GM18868 (cell line): ENCODE measurements at regions not wholly inside any gene's neighbourhood (a gene's known extent, or its start where the extent isn't known, plus 50 kb on each side); places are given as distances from the start of the nearest gene placed in this dataset.

Experiments used
- ATAC-seq: cut with Tn5 transposase; IDR thresholded peaks from one replicate; pipeline ENCODE4 v1.9.1; 2021; ENCODE audit warnings: mild to moderate bottlenecking, moderate library complexity; ENCODE audit not compliant: unreplicated experiment

DNA sequence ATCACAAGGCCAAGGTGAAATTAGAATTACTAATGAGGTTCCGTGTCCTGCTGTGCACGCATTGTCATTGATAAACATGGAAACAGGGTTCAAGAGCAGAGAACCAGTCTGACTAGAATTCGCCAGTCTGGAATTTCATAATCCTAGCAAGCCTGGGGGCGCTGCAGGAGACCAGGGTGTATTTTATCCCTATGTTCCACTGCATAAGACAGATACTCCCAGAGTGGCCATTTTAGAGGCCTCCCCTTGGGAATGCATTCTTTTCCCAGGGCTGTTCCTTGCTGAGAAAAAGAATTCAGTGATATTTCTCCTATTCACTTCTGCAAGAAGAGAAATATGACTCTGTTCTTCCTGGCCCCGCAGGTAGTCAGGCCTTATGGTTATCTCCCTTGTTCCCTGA is 1387.7 kb downstream of the MAT2B start:
- ATAC-seq: no peak

DNA sequence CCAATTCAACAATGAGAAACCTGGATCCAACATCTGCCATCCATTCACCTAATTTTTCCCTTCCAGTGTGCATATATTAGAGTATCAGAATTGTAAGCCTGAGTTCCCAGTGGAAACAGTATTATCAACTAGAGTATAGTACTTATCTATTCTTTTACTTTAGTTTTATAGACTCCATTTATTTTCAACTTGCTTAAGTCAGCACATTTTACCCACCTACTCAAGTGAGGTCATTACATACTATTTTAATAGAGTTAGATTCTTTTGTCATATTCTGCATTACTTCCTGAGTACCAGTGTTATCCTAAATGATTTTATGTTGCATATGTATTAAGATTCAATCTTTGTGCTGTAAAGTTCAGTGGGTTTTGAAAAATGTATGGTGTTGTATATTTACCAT is 1393.3 kb downstream of the MAT2B start:
- no peak for ATAC-seq

DNA sequence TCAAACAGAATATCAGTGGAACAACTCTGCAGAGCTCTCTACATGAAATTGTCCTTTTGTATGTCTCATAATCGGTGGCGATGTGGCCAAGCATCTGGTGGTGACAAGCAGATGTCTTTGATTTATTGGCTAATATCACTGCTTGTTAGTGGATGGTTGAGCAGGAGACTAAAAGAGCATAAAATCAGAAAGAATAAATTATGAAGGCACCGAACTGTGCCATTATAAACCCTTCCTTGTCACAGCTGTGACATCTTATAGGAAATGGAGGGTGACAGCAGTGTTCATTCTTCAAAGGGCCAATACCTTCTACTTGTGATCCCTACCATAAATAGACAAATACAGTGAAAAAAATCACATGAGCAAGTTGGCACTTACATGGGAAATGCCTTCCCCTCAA is 1404.3 kb downstream of the MAT2B start:
- ATAC-seq: no peak

DNA sequence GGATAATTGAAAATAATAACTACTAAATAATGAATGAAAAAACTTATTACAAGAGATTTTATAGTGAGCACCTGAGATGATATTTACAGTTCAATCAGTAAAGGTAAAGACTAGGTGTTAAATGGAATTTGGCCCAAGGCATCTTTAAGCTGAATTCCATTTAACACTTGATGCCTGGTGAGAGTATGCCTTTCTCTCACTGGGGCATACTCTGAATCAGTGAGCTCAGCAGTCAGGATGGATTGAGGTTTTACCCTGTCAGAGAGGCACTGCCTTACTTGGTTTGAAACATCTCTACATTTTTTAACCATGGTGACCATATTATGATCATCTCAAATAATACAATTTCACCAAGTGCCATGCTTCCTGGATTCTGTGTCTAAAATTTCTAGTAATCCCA is 1416.3 kb downstream of the MAT2B start:
- no peak for ATAC-seq

DNA sequence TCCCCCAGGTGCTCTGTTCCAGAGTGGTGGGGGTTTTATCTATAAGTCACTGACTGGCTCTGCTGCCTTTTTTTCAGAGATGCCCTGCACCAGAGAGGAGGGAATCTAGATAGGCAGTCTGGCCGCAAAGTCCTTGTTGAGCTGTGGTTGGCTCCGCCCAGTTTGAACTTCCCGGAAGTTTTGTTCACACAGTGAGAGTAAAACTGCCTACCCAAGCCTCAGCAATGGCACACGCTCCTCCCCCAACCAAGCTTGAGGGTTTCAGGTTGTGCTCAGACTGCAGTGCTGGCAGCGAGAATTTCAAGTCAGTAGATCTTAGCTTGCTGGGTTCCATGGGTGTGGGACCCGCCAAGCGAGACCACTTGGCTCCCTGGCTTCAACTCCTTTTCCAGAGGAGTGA is 1428.6 kb downstream of the MAT2B start:
- no peak for ATAC-seq

DNA sequence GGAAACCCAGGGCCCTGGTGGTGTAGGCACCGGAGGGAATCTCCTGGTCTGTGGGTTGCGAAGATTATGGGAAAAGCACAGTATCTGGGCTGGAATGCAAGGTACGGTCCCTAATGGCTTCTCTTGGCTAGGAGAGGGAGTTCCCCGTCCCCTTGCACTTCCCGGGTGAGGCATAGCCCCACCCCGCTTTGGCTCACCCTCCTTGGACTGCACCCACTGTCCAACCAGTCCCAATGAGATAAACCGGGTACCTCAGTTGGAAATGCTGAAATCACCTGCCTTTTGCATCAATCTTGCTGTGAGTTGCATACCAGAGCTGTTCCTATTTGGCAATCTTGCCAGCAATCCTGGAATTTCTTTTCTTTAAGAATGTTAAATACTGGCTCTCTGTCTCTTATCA is 1429.1 kb downstream of the MAT2B start:
- ATAC-seq: no peak

DNA sequence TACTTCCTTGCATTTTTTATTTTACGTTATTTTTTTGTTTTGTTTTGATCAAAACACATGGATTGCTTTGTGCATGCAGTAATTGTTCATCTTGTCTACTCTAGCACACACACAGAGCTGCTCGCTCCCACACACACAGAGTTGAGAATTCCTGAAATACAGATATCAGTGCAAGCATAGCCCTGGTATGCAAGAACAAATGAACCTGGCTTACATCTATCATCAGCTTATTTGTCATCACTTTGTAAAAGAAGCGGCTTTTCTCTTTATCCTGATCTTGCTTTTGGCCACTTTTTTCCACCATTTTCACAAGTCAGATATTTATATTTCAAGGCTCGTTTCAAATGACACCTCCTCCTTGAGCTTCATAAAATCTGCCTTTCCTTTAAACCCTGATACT is 1435.7 kb downstream of the MAT2B start:
- no peak for ATAC-seq

DNA sequence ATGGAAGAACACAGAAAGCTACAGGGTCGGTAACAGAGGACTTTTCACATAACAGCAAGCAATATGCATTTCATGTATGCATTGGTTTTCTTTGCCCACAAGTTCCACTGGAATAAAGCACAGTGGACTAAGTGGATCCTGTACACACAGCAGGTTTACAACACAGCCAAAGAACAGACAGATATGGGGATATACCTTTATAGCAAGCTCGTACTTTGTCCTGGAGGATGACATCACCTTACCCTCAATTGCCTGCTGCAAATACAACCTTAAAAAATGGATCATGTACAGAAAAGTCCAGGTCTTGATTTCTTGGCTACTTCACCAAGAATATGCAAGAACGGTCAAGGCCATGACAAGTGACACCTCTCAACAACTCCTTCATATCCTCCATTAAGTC is 1445.5 kb downstream of the MAT2B start:
- no peak for ATAC-seq

DNA sequence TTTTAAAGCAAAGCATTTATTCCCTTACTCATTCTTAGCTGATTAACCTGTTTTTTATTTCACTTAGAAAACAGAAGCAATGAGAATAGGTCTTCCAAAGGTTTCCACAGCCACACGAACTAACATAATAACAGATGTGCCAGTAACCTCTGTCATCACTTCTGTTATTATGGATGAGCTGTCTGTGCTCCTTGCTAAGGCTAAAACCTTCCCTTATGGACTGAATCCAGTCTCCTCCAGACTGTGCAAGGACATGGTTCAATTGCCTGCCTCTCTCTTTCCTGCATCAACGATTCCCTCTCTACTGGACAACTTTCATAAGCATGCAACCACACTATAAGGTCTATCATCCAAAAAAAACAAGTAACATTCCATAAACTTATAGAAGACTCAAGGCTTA is 1446.2 kb downstream of the MAT2B start:
- ATAC-seq: no peak

DNA sequence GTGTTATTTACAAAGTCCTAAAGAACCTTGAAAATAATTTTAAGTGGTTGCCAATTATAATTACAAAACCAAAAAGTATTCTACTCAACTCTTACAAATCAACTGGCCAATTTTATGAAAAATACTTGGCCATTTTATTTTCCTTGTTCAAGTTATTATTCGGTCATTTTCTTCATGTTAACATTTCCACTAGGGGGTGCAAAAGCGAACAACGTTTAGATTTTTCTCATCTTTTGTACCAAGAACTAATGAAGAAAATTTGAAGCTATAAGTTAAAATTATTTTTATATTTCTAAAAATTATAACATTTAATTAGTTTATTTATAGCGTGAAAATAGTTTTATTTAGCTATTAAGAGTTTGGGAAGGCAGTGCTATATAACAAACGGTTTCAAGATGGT is 1453.3 kb downstream of the MAT2B start:
- ATAC-seq: no peak

DNA sequence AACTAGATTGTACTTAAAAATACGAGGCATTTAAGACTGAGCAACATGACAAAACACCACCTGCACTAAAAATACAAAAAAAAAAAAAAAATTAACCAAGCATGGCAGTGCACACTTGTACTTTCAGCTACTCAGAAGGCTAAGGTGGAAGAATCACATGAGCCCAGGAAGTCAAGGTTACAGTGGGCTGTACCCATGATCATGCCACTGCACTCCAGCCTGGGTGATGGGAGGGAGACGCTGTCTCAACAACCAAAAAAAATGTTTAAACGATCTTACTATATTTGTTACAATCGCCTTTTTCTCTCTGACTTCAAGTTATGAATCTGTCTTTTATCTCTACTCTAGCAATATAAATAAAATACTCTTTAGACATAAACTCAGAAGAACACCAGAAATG is 1454.3 kb downstream of the MAT2B start:
- no peak for ATAC-seq

DNA sequence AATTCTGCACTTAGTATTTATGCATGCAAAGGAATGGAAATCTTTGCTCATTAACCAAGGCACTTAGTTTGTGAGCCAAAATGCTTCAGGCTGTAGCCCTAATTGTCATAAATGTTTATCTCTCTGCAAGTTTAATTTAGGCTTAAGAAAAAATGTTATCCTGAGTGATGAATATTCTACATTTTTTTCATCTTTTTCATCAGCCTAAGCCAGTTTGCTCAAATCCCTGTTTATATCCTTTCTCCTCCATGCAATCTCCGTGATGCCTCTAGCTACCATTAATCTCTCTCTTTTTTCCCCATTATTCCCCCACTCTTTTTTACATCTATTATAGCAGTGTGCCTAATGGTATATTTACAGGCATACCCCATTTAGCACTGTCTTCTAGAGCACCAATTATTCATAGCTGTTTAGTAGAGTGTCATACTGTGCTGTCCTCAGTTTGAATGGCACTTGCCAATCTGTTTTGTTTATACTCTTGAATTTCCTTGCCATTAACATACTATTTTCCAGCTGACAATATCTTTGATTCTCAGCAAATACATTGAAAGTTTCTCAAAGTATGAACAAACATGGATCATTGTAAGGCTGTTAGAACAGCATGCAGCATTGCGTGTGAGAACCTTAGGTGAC is 1457.0 kb downstream of the MAT2B start:
- no peak for ATAC-seq

DNA sequence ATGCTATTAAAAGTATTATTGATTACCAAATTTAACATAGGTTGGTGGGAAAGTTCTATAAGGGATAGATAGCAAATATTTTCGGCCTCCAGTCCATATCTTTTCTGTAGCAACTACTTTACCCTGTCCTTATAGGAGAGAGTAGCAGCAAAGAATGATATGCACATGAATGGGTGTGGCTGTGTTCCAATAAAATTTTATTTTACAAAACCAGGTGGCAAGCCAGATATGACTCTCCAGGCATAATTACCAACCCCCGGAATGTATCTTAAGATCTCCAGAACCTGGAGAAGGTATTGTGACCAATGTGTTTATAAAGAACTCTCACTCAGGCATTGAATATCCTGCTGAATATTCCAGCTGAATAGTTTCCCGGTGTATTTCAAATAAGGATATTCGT is 1461.2 kb downstream of the MAT2B start:
- ATAC-seq: no peak

DNA sequence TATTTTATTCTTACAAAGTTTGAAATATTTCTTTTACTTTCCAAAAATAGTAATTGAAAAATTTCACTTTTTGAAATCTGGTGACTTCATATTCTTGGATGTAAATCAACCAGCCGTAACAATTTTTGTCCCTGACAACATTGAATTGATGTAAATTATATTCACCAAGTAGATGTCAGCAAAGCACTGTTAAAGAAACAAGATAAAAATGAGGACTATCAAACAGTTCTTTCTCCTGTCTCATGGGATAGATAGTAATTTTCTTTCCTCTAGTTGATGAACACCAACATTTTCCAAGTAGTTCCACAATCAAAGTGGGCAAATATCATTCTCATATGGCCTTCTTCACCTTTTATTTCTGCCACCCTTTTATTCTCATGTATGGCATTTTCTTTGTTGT is 1461.9 kb downstream of the MAT2B start:
- no peak for ATAC-seq

DNA sequence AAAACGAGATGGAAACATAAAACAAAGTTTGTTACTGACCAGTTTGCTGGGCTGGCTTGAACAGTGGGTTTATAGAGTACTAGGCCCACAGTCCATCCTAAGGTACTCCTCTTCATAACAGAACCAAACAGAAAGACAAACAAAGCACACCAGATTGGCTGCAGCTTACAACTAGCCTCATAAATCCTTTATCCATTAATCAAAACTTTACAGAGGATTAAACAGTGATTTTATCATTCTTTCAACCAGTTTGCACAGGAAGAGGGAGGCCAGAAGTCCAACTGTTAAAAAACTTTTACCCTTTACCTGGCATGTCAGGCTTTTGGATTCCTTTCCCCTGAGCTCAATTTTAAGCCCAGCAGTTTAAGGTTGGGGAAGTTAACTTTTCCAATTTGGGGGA is 1467.6 kb downstream of the MAT2B start:
- no peak for ATAC-seq

DNA sequence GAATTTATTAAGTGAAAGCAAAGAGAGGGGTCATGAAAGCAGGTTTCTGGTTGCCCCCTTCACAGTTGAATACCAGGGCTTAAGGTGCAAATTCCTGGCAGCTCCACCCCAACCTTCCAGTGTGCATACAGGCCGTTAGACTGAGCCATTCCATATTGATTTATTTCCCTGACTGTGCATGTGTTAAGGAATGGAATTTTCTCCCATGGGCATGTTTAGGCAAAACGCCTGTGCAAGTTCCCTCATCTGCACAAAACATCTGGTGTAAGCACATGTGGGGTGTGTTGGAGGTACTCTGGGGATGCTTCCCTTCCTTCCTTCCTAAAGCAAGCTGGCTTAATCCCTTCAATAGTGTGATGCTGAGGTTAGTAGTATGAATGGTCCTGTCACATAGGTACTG is 1470.6 kb downstream of the MAT2B start:
- ATAC-seq: no peak

DNA sequence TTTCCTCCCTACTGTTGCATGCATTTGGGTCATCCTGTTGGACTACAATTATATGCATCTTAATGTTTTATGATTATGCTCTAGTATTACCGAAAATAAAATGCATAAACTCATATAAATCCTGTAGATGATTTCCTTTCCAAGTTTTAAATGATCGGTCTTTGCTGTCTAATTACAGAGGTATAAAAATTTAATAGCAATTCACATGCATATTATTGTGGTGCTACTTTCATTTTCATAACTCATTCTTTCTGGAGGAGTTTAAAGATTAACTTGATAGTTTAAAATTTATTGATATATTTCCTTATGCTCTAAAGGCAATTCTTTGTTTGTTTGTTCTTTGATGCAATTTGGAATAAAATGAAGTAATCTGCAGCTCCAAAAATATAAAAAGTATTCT is 1475.1 kb downstream of the MAT2B start:
- no peak for ATAC-seq

DNA sequence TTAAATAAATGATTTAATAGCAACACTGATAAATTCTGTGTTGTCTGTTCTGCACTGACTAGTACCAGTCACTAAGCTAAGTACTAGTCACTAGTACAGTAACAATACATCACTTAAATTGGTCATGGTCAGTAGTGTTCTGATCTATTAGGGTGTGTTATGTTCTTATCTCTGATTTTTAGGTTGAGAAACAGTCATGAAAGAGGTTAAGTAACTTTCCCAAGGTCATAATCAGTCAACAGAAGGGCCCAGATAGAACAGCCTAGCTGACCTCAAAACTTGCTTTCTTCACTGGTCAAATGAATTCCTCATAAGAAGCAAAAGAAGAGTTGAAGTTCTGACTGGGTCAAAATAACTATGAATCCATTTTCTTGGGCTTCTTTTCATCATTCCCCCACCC is 1492.7 kb downstream of the MAT2B start:
- ATAC-seq: no peak

DNA sequence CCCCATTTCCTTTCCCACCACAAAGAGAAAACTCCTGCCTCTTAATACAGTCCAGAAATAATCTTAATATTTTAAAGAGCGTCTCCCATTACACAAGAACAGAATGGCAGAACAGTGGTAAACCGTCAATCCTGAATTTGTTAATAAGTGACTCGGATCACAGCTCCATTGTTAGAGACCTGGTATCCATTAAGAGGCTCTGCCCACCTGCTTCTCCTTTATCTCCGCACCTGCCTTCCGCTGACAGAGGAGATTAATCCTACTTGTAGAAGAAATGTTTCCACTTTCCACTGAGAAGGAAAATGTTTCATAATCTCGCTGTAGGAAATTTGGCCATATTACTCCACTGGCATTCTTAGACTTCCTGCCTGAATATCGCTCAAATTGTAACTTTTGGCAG is 1493.2 kb downstream of the MAT2B start:
- ATAC-seq: no peak

DNA sequence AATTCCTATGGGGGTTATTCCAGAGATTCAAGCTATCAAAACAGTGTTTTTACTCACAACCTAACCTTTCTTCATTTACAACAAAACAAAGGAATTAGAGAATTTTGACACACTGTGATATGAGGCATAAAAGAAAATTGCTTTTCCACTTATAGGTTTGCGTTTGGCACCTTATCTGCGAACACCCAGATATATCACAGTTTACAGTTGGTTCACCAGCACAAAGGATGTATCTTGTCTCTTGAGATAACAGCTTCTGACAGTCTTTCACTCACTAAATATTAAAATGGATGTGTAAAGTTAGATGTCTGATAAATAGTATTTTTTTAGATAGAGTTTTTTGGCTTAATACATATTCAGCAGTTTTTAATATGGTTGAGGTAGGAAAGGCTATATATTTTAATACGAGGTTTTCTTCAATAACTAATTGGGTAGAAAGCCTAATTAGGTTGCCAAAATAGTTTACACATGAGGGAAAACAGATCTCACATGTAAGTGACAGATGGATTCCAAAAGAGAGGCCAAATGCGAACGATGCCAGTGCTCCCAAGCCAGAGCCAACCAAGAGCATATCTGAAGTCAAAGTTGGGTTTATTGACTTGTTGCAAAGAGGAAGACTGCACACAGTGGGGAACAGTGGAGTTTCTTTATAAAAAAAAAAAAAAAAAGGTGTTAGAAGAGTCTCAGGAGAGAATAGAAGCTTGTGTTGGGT is 1495.2 kb downstream of the MAT2B start:
- no peak for ATAC-seq

DNA sequence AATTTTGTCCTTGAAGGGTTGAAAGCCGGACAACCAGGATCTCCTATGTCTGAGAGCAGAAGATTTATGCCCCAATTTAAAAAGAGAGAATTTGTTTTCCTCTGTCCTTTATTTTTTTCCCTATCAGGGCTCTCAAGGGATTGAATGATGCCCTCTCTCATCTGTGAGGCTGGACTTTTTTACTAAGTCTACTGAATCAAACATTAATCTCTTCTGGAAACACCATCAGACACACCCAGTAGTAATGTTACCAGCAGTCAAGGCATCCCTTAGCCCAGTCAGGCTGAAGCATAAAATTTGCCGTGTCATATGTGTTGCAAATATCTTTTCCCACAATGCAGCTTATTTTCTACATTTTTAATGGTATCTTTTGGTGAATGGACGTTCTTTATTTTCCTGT is 1497.9 kb downstream of the MAT2B start:
- no peak for ATAC-seq

DNA sequence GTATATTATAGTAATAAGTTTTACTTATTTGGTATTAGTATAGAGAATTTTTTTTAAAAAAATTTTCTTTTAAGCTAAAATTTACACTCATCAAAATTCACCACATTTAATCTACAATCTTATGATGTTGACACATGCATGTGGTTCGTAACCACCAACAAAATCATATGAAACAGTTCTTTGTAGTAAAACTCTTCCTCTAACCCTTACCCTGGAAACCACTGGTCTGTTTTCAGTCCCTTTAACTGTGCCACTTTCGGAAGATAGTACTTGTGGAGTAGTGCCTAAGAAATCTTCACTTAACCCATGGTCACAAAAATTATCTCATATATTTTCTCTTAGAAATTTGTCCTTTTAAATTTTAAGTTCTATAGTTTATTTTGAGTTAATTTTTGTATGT is 1498.8 kb downstream of the MAT2B start:
- no peak for ATAC-seq

DNA sequence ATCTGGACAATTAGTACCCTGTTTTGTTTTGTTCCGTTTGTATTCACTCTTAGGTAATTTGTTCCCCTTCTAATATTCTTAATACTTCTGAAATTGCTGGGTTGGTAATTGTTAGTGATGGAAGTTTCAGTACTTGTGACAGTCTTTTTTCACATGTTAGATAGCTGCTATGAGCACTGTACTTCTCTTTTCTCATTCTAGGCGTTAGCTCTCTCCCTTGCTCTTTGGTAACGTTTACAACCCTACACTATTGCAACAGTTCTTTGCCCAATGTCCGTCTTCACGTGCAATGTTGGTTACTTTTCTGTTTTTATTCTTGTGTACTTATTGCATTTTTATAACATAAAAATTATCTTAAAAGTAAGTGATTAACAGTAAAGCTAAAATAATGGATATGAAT is 1509.0 kb downstream of the MAT2B start:
- no peak for ATAC-seq
